GM21737 (cell line): ENCODE measurements at regions not wholly inside any gene's neighbourhood (a gene's known extent, or its start where the extent isn't known, plus 50 kb on each side); places are given as distances from the start of the nearest gene placed in this dataset.

Experiments used
- ATAC-seq: cut with Tn5 transposase; IDR thresholded peaks from one replicate; pipeline ENCODE4 v1.9.1; 2021; ENCODE audit warnings: mild to moderate bottlenecking, moderate library complexity; ENCODE audit not compliant: unreplicated experiment

- ATAC-seq: no peak
Observed at GRCh38 chr1:185375583-185375982, 58.5 kb upstream of the IVNS1ABP start.

GRCh38 chr1:185373813-185374529 is 56.9 kb upstream of the IVNS1ABP start:
- no peak for ATAC-seq

- ATAC-seq: no peak
Observed at GRCh38 chr1:185369786-185370185, 52.7 kb upstream of the IVNS1ABP start.

GRCh38 chr1:185368913-185369491 is 52.0 kb upstream of the IVNS1ABP start:
- no peak for ATAC-seq

GRCh38 chr1:185368313-185368855 is 51.3 kb upstream of the IVNS1ABP start:
- ATAC-seq: no peak

GRCh38 chr1:185367218-185367617 is 50.2 kb upstream of the IVNS1ABP start:
- ATAC-seq: no peak
